HAP-1 (cell line): ENCODE measurements at regions not wholly inside any gene's neighbourhood (a gene's known extent, or its start where the extent isn't known, plus 50 kb on each side); places are given as distances from the start of the nearest gene placed in this dataset.

Source experiments
- DNase-seq, 2 experiments: peaks; one replicate each; pipeline ENCODE4 v3.0.0-alpha.2; 2016 to 2020; ENCODE audit warnings: low spot score in 2 of 2
- H3K27me3 ChIP-seq: fragments of 250-450 bp; sonication (Bioruptor Pico); 2 replicates; pipeline ENCODE4 v1.5.1; 2020; ENCODE audit warnings: low read depth, mild to moderate bottlenecking, moderate library complexity
- H3K36me3 ChIP-seq: fragments of 250-450 bp; sonication (Bioruptor Pico); replicated peaks from 2 replicates; pipeline ENCODE4 v1.5.1; 2020; ENCODE audit warnings: mild to moderate bottlenecking
- H3K4me1 ChIP-seq: fragments of 250-450 bp; sonication (Bioruptor Pico); 2 replicates; pipeline ENCODE4 v1.5.1; 2020; ENCODE audit warnings: mild to moderate bottlenecking
- H3K4me3 ChIP-seq: fragments of 250-450 bp; sonication (Bioruptor Pico); 2 replicates; pipeline ENCODE4 v1.5.1; 2020; ENCODE audit warnings: mild to moderate bottlenecking, moderate library complexity
- H3K9me3 ChIP-seq: fragments of 250-450 bp; sonication (Bioruptor Pico); 2 replicates; pipeline ENCODE4 v1.5.1; 2020; ENCODE audit warnings: mild to moderate bottlenecking, moderate library complexity
- in situ Hi-C: fragments of 300-500 bp; cut with MboI; formaldehyde crosslinking; loops from 3 replicates; pipeline ENCODE4 v1.14.3; 2020; ENCODE audit warnings: low sequenced_read_pairs, inconsistent platforms, mixed read lengths

DNA sequence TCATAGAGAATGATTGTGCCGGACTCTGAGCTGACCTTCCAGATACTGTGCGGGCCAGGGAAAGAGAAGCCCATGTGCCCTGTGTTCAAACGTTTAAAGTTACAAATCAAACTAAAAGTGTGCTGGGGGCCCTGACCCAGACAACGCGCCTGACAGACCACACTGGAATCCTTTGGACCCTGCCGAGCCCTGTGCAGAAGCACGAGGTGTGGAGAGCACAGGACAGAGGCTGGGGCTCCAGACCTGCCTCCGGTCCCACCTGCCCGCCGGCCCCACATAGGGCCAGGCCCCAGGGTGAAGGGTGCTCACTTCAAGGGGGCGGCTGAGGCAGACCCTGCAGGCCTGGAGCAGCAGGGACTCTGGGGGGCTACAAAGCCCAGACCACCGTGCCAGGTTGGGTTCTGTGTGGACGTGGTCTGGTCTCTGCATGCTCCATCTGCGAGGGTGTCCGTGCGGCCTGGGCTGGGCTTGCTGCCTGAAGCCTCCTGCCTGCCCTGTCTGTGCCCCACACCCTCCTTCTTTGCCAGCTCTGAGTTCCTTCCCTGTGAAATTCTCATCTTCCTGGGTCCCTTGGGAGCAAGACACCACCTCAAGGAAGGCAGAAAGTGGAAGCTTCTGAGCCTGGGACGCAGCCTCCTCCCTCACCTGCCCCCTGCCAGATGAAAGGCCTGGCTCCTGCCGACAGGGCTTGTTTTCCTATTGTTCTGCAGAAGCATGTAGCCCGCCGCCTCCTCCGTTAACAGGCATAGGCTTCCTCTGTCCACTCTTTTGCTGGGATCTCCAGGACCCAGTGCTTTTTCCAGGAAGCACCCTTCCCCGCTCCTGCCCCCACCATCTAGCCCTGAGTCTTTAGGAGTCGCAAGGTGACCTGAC, 186.2 kb downstream of the ERMARD start:
- in situ Hi-C loops, result no loop called here
- Histone ChIP-seq H3K4me1 (no peaks in the 10 kb centered on the region), H3K9me3 (no peaks in the 10 kb centered on the region), H3K27me3 (no peaks in the 10 kb centered on the region), H3K36me3 (no peaks in the 10 kb centered on the region), H3K4me3 (no peak overlapping the region)
- no peak for DNase-seq

DNA sequence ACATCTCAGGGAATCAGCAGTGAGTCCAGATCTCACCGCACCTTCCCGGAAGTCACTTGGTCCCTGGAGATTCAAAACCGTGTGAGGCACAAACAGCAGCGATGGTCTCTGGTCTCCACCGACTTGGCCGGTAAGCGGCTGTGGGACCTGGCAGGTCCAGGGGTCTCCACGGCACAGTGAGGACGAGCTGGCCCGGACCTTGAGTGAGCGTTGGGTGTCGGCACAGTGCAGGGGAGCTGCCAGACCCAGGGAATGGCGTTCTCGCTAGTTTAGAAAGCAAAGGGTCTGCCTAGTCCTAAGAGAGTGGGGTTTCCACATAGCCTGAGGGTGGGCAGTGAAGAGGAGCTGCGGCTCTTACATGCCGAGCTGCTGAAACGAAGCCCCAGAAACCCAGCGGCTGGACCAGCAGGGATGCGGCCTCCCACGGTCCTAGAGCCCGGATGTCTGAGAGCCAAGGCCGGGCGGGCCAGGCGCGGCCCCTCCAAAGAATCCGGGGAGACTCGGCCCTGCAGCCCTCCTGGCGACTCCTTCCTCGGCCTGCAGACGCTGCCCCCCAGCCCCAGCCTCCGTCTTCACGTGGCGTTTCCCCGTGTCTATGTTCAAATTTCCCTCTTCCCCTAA, 185.0 kb downstream of the ERMARD start:
- DNase-seq, result no peak
- no peaks in the 10 kb centered on the region for H3K9me3 ChIP-seq
- in situ Hi-C loops, result no loop called here
- no peaks in the 10 kb centered on the region for H3K27me3 ChIP-seq
- H3K4me3 ChIP-seq, result no peak overlapping the region
- no peaks in the 10 kb centered on the region for H3K4me1 ChIP-seq
- H3K36me3 ChIP-seq, result no peaks in the 10 kb centered on the region

DNA sequence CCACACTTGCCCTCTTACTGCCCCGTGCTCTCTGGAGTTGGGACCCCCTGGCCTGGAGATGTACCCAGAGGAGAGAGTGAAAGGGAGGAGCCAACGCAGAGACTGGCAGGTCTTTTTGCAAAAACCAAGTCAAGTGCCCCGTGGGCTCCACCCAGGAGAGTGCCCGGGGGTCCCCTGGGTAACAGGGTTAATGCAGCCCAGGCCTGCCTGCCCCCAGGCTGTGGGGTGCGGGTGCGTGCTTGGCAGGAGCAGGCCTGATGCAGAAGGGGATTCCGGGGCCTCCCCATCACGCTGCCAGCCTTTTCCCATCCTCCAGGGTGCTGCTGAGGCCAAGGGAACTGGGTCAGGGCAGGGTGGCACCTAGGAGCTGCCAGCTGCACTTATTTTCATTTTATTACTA, 184.4 kb downstream of the ERMARD start:
- in situ Hi-C loops, result no loop called here
- H3K9me3 ChIP-seq, result no peaks in the 10 kb centered on the region
- H3K36me3 ChIP-seq, result no peaks in the 10 kb centered on the region
- no peaks in the 10 kb centered on the region for H3K4me1 ChIP-seq
- DNase-seq, result no peak
- H3K27me3 ChIP-seq, result no peaks in the 10 kb centered on the region
- no peak overlapping the region for H3K4me3 ChIP-seq

DNA sequence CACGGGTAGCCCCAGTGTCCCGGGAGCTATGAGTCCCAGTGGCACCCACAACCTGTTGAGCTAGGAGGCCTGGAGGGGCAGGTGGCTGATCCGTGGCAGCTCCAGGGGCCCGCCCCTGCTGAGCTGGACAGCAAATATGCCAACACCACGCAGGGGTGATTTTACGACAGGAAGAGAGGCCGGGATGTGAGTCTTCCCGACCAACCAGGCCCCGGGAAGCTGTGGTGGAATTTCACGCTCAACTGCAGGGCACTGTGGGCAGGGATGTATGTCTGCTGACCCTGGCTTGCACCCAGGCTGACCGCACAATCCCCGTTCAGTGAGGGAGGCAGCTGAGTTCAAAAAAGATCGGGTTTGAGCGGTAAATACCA, 183.9 kb downstream of the ERMARD start:
- H3K27me3 ChIP-seq, result no peaks in the 10 kb centered on the region
- no peak overlapping the region for H3K4me3 ChIP-seq
- DNase-seq, result no peak
- no peaks in the 10 kb centered on the region for H3K36me3 ChIP-seq
- in situ Hi-C loops, result no loop called here
- H3K4me1 ChIP-seq, result no peaks in the 10 kb centered on the region
- H3K9me3 ChIP-seq, result no peaks in the 10 kb centered on the region

DNA sequence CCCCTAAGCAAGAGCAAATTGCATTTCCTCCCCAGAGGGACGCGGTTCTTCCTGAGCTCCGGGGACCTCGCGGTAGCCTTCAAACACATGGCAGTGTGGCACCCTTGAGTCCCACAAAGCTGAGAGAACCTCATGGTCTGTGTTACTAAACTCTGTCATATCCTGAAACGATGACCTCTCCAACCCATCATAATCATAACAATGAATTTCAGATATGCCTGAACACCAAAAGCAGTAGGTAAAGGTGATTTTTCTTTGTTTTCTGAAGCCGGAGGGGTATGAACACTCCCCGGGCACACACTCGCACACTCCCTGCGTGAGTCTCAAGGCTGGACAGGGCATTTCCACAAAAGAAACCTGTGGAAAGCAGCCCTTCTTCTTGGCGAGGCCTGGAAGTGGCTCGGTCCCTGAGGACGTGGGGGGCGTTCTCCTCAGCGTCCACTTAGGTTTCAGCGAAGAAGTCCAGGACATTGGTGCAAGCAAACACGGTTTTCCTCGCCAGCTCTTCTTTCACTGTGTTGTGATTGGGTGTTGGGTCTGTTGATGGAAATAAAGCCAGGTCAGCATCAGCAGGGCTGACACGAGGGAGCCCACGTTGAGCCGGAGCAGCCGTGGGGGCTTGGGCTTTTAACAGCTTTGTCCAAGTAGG, 183.4 kb downstream of the ERMARD start:
- Histone ChIP-seq H3K4me3 (no peak overlapping the region), H3K4me1 (no peaks in the 10 kb centered on the region), H3K9me3 (no peaks in the 10 kb centered on the region), H3K36me3 (no peaks in the 10 kb centered on the region), H3K27me3 (no peaks in the 10 kb centered on the region)
- no peak for DNase-seq
- in situ Hi-C loops, result no loop called here

DNA sequence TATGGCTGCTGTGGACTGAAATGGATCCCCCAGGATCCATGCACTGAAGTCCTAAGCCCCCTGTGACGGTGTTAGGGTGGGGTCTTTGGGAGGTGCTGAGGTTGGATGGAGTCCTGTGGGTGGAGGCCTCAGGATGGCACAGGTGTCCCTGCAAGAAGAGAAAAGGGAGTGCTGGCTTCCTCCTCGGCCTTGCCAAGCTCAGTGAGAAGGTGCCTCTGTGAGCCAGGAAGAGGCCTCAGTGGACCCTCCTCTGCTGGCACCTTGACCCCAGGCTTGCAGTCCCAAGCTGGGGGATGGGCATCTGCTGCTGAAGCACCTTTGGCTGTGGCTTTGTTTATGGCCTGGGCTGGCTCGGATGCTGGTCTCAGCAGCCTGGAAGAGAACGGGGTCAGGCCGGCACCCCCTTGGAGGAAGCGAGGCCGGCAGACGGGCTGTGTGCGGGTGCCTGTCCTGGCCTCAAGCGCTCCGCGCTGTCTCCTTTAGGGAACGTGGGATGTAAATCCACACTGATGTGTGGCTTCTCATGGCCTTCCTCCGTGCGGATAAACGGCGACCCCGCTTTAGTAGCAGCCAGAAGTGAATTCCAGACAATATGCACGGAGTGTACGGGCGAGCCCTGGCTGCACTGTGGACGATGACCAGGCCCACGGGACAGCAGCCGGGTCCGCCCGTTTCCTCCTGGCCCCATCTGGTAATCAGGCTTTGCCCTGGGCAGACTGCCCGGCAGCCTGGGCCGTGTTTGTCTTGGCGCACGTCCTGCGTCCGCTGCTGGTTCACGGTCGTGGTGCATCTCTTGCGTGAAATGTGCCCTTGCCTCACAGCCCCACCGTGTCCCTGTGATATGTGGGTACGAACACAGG, 182.6 kb downstream of the ERMARD start:
- in situ Hi-C loops, result no loop called here
- no peaks in the 10 kb centered on the region for H3K9me3 ChIP-seq
- no peak for DNase-seq
- H3K27me3 ChIP-seq, result no peaks in the 10 kb centered on the region
- H3K4me1 ChIP-seq, result no peaks in the 10 kb centered on the region
- H3K4me3 ChIP-seq, result no peak overlapping the region
- no peaks in the 10 kb centered on the region for H3K36me3 ChIP-seq

DNA sequence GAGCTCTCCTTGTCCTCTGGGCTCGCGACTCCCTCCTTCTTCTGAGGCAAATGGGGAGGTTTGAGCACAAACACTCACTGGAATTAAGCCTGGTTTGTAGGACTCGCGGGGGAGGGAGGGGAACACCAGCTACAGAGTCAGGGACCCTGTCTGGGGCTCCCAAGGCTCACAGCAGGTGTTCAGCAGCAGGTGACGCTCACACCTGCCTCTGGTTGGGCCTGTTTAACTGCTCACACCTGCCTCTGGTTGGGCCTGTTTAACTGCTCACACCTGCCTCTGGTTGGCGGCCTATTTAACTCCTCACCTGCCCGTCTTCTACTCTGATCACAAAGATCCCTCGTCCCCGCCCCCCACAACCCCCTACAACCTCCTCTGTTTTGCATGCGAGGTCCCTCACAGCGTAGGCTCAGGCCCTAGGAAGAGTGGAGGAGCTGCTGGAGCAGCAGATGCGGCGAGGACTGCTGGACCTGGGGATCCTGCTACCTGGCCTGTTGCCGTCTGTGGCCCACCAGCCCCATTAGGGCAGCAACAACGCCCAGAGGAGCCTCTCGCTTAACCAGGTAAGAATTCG, 181.9 kb downstream of the ERMARD start:
- no peak for DNase-seq
- Histone ChIP-seq H3K9me3 (no peaks in the 10 kb centered on the region), H3K4me3 (no peak overlapping the region), H3K27me3 (no peaks in the 10 kb centered on the region), H3K36me3 (no peaks in the 10 kb centered on the region), H3K4me1 (no peaks in the 10 kb centered on the region)
- in situ Hi-C loops, result no loop called here

DNA sequence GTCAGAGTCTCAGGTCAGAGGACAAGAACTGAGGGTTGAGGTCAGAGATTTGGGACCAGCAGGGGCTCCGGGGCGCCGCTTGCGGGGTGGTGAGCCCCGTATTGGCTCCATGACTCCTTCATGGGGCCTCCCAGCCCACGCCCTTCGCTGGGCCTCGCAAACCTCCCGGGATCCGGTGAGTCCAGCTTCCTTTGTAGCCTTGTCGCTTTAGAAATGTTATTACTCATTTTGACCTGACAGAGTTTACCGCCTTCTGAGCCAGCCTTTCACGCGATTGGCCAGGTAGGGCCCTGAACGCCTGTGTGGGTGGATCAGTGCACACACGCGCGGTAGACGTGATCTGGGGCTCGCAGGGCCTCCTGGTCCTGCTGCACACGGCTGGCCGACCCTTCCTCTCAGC, 181.1 kb downstream of the ERMARD start:
- no peak for DNase-seq
- Histone ChIP-seq H3K4me1 (no peaks in the 10 kb centered on the region), H3K4me3 (no peak overlapping the region), H3K36me3 (no peaks in the 10 kb centered on the region), H3K9me3 (no peaks in the 10 kb centered on the region), H3K27me3 (no peaks in the 10 kb centered on the region)
- in situ Hi-C loops, result no loop called here

DNA sequence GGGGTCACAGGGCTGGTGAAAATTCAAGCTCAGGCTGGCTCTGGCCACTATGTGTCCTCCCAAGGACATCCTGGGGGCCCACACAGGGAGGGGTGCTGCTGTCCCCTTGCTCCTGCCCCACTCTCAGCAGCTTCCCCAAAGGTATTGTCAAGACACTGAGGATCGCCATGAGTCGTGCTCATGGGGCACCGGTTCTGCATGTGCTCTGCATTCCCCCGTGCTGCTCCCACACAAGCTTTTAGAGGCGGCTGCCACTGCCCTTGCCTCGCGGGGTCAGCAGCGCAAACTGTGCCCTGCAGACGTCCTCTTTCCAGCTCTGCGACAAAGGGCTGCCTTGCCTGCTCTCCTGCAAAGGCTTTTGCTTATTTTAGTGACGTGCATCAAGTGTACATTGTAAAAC, 179.8 kb downstream of the ERMARD start:
- DNase-seq, result no peak
- Histone ChIP-seq H3K4me3 (no peak overlapping the region), H3K36me3 (no peaks in the 10 kb centered on the region), H3K9me3 (no peaks in the 10 kb centered on the region), H3K27me3 (no peaks in the 10 kb centered on the region), H3K4me1 (no peaks in the 10 kb centered on the region)
- in situ Hi-C loops, result no loop called here

DNA sequence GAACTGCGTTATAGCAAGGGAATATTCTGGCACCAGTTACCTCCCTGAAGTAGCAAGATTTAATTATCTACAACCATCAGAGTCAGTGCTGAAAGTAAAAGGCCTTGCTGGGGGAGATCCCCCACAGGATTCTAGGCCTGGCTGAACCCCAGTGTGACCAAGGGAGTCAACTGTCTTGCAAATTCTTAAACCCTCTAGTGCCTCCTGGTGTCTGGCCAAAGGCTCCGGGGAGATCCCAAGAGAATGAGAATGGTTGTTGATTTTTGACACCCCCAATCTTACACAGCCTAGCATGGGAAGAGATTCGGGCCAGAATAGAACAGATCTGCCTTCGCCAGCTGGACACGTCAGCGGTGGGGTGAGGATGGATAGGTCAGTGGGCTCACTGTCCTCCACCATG, 179.4 kb downstream of the ERMARD start:
- H3K9me3 ChIP-seq, result no peaks in the 10 kb centered on the region
- H3K36me3 ChIP-seq, result no peaks in the 10 kb centered on the region
- H3K27me3 ChIP-seq, result no peaks in the 10 kb centered on the region
- no peak for DNase-seq
- H3K4me1 ChIP-seq, result no peaks in the 10 kb centered on the region
- in situ Hi-C loops, result no loop called here
- no peak overlapping the region for H3K4me3 ChIP-seq

DNA sequence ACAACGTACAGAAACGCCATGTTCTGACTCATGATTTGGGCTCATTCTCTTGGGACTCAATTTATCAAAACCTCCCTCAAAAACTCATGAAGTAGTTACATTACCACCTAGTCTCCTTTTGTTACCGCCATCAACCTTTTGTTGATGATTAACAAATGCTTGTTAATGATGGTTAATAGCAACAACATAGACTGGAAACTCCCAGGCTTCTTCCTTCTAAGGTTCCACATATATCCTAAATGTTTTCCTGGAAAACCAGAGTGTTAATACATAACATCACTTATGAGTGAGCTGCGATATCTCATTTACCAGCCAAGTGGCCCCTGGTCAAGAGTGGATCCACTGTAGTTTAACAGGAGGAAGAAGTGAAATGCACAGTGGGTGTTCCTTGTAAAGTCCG, 176.3 kb downstream of the ERMARD start:
- H3K36me3 ChIP-seq, result no peaks in the 10 kb centered on the region
- H3K27me3 ChIP-seq, result no peaks in the 10 kb centered on the region
- in situ Hi-C loops, result no loop called here
- H3K4me1 ChIP-seq, result no peaks in the 10 kb centered on the region
- DNase-seq, result no peak
- no peak overlapping the region for H3K4me3 ChIP-seq
- no peaks in the 10 kb centered on the region for H3K9me3 ChIP-seq

DNA sequence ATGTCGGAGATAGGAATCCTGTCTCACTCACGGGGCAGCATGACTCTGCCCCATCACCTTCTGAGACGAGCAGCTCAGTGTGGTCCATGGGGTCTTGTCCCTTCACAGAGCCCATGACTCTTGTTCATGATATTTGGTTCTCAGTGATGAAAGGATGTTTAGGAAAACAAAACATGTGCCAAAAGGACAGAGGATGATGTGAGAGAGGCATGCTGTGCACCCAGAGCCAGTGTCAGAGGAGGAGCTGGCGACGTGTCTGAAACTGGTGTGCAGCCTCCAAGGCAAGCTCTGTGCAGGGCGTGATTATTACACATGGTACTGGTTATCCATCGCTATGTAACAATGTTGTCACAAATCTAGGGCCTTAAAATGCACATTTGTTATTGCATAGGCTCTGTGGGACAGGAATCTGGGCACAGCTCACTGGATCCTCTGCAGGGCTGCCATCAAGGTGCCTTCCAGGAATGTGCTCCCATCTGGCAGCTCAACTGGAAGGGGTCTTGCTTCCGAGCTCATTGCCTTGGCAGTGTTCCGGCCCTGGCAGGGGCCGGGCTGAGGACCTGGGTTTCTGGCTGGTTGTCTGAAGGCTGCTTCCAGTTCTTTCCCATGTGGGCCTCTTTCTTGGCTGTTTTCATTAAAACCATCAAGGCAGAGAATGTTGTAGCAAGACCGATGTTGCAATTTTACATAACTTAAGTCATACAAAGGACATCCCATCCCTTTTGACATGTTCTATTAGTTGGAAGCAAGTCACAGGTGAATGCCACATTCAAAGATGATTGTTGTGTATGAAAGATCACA, 175.4 kb downstream of the ERMARD start:
- Histone ChIP-seq H3K27me3 (no peaks in the 10 kb centered on the region), H3K4me3 (no peak overlapping the region), H3K9me3 (no peaks in the 10 kb centered on the region), H3K4me1 (no peaks in the 10 kb centered on the region), H3K36me3 (no peaks in the 10 kb centered on the region)
- DNase-seq, result no peak
- in situ Hi-C loops, result no loop called here
